GM18909 (cell line): ENCODE measurements at regions not wholly inside any gene's neighbourhood (a gene's known extent, or its start where the extent isn't known, plus 50 kb on each side); places are given as distances from the start of the nearest gene placed in this dataset.

ENCODE experiments used
- ATAC-seq: cut with Tn5 transposase; IDR thresholded peaks from one replicate; pipeline ENCODE4 v1.9.1; 2021; ENCODE audit warnings: mild to moderate bottlenecking; ENCODE audit not compliant: unreplicated experiment, poor library complexity

DNA sequence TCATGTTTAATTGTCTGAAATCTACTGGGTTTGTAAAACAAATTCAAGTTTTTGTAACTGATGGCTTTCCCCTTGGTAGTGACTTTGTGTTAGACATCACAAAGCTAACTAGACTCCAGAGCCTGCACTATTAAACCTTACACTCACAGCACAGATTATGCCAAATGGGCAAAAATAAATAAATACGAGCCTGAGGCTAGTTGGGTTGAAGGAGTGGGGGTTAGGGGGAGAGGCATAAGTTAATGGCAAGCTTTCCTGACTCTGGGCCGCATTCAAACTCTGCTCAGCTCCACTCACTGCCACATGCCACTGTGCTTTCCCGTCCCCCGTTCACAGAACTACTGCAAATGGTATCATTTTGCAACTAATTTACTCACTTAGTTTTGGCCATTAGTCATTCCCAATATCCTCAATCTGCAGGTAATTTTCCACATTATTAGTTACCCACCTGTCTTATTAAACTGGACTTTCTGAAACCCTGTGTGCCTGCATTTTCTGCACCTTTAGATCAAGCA, 1079.9 kb upstream of the PIK3C3 start:
- ATAC-seq = no peak

DNA sequence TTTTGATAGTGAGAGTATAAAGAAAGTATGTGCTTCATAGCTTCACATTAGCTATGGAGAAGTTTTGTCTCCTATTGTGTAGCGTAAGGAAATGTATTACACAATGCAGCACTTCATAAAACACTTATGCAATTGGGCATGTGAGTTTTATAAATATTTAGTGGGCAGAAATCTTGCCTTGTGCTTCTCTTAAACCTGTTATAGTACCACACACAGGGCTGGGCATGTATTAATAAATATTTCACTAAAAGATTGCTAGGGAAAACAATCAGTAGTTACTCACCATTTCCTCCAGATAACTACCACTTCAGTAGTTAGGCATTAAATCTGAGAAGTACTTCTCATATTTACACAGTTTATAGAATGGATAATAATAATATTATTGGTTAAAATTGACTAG, 1080.8 kb upstream of the PIK3C3 start:
- no peak for ATAC-seq

DNA sequence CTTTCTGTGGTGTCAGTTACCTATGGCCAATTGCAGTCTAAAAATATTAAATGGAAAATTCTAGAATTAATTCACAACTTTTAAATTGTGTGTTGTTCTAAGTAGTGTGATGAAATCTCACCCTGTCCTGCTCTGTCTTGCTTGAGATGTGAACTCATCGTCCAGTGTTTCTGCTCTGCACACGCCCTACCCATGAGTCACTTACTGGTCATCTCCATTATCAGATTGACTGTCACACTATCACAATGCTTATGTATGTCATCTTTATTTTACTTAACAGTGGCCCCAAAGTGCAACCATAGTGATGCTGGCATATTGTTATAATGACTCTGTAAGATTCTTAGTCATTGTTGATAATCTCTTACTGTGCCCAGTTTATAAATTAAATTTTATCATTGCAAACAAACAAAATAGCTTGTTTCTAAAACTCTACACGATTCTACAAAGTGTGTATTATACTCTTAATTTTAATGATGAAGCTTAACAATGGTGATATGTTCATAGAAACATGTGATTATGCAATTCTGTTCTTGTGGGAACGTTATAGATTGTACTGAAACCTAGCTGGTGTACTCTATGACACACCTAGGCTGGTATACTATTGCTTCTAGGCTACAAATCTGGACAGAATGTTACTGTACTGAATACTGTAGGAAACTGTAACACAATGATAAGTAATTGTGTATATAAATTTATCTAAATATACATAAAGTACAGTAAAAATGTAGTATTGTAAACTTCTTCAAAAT, 1086.8 kb upstream of the PIK3C3 start:
- no peak for ATAC-seq

DNA sequence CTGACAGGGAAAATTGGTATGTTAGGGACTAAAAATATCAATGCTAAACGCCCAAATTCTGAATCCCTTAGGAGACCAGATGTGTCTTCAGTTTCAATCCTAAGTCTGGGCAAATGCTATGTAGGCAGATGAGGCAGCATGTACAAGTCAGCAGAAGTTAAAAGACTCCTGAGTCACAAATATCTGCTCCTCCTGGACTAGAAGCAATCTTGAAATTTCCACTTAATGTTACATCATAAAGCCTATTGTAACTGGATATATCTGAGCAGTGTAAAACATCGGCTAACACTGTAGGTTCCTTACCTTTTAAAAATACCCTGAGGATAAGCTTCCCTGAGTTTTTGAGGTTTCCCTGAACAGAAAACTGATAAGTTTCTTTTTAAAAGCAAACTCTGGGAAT, 1087.6 kb upstream of the PIK3C3 start:
- no peak for ATAC-seq

DNA sequence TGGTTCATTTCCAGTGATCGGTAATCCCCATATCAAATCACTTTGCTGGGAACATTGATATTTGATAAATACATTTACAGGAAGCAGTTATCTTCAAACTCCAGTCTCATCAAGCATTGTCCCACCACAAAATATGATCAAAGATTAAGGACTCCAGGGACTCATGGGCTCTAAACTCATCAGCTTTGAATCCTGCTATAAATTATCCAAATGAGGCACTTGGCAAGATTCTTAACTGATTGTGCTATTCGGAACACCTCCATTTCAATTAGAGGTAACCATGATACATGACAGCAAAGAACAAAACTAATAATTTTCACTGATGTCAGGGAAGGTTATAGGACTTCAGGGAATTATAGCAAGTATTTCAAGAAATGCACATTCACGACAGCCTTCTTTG, 1088.1 kb upstream of the PIK3C3 start:
- ATAC-seq = no peak

DNA sequence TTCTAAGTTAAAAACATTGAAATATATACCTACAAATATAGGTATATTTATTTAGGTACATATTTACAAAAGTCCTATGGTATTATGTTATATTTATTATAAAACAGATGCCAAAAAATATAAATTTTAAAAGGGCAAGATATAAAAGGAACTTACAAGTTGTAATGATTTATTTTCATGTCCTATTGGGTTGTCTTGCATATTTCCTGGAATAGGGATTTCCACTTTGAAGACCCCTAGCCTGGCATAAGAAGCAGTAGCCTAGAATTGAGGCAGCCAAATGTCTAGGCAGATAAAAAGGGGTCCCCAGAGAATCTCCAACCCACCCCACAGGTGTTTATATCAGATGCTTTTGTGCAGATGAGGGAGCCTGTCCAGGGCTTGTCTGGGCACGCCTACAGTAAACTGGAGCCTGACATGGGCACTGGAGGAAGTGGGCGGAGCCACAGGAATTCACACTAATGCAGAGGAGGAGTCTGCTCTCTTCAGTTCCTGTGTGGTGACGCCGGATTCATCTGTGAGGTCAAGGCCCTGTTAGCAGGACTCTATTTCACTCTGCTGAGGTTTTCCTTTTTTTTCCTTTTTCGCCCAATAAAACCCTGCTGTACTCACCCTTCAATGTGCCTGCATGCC, 1088.9 kb upstream of the PIK3C3 start:
- no peak for ATAC-seq

DNA sequence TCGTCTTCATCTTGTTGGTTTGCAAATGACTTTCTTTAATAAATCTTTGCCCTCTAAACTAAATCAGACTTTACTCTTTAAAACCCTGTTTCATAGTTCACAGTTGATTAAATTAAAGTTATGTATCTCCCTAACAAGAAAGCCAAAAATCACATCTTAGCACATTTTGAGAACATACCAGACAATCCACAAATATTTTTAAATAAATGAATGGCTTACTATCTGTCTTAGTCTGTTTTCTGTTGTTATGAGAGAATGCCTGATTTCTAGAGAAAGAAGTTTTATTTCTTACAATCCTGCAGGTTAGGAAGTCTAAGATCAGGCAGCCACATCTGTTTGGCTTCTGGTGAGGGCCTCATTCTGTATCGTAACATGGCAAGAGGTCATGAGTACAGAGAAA, 1090.2 kb upstream of the PIK3C3 start:
- ATAC-seq = no peak

DNA sequence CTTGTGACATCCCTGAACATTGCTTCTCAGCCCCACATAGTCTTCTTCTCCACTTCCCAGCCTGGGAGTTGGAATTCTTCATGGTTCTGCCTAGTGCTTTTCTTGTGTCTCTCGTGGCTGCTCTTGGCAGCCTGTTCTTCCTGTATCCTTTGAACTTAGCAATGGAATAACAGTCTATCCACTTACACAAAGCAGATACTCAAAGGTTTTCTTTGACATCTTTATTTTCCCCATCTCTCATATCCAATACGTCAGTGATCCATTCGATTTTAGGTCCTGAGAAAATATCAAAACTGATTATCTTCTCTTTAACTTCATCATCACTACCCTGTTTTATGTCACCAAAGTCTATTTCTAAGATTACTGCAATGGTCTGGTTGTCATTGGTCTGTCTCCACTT, 1091.2 kb upstream of the PIK3C3 start:
- ATAC-seq = no peak

DNA sequence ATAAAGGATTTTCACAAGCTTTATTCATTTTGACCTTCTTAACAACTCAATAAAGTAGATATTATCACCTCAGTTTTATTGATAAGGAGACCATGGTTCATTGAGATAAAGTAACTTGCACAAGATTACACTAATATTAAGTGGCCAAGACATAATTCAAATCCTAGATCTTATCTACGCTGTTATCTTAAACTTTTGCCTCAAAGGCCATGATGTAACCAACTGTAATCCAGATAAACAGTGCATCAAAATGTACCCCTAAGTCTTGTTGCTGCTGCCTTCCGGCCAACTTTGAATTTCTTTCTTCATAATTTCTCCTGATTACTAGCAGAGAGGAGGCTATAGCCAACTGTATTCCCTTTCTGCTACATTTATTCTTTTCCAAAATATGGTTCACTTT, 1094.8 kb upstream of the PIK3C3 start:
- no peak for ATAC-seq

DNA sequence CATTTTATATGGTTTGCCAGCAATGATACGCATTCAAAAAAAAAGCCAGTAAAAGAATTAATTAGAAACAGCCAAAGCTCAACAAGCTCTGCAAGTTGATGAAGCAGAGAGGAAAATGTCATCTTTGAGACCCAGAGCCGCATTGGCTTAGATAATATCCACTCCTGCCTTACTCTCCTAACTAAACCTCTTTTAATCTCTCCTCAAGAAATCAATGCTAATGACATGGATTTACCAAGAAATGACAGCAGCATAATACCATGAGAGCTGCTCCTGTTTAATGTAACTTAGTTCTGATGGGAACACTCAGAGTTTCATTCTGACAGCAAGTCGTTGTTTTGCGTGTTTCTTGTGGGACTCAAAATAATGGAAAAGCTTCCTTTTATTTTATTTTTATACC, 1099.4 kb upstream of the PIK3C3 start:
- ATAC-seq = no peak

DNA sequence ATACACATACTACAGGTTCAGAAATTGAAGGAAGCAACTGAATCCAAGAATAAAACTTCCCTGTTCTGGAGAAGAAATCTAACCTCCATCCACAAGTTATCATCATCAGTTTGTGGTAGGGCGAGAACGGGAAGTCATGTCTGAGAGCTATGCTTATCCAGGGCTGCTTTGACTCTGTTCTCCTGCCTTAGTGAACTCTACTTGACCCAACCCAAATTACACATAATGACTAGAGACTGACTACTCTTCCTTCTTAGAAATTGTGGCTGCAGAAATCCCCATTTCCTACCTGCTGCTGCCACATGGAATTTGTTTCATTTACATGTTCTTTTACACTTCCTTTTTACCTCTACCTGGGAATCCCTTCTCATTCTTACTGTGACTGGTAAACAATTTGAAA, 1102.6 kb upstream of the PIK3C3 start:
- ATAC-seq = no peak

DNA sequence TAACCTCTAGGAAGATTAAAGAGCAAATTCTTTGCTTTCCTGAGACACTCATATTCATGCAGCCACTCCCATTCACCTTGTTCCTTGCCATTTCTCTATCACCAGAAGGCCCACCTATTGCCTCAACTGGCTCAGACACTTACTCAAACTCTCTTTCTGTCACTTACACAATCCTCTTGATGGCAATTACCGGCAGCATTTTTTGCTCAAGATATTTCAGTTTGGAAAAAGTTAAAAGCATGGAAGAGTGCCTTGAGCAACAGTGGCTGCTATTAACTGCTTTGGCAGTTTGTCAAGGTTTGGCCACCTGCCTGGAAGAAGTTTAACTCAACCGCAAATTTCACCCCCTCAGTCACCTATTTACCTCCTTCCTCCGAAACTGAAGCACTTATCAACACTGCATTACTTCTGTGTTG, 1104.0 kb upstream of the PIK3C3 start:
- ATAC-seq = no peak

DNA sequence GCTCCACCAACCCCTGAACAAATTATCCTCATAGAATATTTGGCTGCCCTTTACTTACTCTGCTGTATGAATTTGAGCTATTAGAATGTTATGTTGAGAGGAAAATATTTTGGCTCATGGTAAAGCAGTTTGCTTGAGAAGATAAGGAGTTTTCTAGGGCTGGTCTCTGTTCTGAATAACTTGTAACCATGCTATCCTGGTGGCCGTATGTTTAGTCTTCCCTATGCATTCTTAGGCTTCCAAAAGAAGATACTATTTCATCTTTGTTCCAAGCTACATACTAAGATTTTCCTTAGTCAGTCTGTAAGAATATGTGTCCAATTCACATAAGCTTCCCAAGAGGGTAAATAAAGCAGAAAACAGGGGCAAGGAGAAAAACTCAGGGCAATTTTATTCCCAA, 1105.1 kb upstream of the PIK3C3 start:
- ATAC-seq = no peak

DNA sequence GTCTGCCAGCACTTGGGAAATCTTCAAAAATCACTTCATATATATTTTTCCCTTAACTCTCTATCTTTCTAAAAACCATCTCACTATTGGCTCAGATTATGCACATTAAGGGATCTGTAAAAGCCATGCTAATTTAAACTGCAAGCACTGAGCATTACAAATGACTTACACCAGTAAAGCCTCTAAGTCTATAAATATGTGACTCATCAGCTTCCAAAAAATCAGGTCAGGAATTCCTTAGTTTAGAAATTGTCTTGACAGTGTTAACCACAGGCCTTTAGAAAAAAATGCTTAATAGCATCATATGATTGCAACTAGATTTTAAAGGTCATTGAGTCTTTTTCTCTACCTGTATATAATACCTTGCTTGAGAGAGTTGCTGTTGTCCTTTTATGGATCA, 1113.6 kb upstream of the PIK3C3 start:
- ATAC-seq = no peak

DNA sequence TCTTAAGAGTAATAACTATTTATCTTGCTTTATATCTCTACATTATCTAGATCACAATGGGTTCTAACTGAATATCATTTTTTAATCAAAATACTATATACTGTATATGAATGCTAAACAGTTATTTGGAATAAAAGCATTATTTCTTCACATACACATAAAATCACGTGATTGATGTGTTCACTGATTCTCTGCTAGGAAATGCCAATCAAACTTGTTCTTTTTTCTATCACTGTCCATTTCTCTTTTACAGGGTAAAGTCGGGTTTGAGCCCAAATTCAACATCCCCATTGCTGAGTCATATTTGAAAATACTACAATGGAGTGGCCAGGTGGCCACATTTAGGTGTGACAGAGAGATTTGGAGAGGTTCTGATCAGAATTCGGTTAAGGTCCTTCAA, 1114.0 kb upstream of the PIK3C3 start:
- no peak for ATAC-seq

DNA sequence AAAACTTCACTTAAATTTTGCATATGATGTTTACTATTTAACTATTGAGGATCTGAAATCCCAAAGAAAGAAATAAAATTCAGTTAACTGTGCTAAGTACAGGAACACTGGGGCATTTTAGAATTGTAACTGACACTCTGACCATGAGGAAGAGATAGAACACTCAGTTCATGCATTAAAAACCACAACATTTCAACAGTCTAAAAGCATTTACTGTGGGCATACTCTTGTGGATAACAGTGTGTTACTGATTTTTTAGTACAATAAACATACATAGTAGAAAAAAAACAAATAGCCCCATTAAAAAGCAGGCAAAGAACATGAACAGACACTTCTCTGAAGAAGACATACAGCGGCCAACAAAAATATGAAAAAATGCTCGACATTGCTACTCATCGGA, 1122.7 kb upstream of the PIK3C3 start:
- ATAC-seq = no peak

DNA sequence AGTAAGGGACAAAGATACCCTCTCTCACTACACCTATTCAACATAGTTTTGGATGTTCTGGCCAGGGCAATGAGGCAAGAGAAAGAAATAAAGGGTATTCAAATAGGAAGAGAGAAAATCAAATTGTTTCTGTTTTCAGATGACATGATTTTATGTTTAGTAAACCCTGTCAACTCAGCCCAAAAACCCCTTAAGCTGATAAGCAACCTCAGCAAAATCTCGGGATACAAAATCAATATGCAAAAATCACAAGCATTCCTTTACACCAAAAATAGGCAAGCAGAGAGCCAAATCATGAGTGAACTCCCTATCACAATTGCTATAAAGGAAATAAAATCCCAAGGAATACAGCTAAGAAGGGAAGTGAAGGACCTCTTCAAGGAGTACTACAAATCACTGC, 1130.7 kb upstream of the PIK3C3 start:
- no peak for ATAC-seq

DNA sequence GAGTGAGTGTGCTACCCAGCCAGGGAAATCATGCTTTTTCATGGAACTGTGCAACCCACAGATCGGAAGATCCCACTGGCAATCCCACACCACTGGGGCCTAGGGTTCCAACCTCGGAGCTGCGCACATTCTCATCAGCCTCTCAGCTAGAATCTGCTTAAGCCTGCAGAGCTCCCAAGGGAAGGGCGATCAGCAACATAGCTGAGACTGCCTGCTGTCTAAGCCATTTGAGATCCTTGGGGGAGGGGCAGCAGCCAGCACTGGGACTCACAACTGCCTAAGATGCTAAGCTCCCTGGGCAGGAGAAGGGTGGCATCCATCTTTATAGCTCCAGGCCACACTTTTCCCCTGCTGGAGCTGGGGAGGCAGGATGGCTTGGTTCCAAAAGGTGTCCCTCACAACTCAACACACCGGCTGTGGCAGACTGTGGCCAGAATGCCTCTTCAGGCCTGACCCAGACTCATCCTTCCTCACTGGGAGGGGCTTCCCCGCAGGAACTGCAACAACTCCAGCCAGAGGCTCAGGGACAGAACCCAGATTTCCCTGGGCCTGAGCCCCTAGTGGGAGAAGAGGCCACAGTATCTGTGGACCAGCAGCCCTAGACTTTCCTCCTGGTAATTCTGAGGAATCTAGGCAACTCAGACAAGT, 1133.3 kb upstream of the PIK3C3 start:
- no peak for ATAC-seq

DNA sequence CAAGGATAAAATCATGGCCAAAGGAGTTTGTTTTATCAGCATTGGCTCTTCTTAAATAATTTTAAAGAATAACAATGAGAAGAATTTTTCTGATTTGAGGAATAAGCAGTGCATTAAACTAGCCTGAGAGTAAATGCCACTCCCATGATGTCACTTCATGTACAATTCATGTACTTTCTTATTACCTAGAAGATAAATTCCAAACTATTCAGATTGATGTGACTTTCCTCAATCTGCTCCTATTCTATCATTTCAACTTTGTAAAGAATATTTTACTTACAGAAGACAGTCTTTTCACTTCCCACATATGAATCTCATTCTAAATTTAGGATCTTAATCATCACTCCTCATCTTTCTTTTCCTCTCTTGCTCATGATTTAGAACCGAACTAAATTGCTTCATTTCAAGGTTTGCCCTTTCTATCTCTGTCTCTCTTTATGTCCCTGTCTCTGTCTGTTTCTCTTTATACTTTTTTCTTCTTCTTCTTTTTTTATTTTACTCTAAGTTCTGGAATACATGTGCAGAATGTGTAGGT, 1142.0 kb upstream of the PIK3C3 start:
- no peak for ATAC-seq

DNA sequence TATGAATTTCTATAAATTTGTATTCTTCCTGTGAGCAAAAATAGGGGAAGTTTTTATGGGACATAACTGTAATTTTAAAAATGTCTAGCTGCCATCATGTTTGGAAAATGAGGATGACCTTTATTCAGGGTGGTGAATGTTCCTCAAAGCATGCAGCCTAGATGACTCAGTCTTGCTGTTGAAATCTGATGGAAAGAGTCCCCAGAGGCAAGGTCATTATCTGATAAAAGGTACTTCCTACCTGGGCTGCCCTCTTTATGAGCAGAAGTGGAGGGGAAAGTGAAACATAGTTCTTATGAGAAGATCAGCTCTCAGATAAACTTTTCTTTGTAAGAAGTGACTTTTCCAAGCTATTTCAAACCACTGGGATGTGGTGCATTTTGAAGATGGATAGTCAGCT, 1144.7 kb upstream of the PIK3C3 start:
- no peak for ATAC-seq

DNA sequence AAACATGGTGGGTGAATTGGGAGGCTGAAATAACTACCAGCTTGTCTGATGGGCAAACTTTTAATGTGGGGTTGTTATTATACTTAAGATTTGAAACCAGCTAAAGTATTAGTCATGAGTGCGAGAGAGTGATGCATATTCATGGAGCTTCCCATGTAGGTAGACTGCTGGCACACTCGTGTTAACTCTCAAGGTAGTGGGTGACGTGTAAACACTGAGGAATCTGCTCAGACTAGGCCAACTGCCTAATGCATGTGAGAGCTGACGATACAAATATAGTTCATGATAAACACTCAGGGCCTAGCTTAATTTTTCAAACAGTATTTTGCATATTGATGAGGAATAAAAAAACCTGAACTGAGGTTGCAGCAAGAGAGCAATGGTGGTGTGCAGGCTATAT, 1165.7 kb upstream of the PIK3C3 start:
- no peak for ATAC-seq
